ENCODE measurements at regions not wholly inside any gene's neighbourhood (a gene's known extent, or its start where the extent isn't known, plus 50 kb on each side); places are given as distances from the start of the nearest gene placed in this dataset.
A peak's percentile ranks its signal among the peaks of the same experiment; 100 is the strongest.

DNA sequence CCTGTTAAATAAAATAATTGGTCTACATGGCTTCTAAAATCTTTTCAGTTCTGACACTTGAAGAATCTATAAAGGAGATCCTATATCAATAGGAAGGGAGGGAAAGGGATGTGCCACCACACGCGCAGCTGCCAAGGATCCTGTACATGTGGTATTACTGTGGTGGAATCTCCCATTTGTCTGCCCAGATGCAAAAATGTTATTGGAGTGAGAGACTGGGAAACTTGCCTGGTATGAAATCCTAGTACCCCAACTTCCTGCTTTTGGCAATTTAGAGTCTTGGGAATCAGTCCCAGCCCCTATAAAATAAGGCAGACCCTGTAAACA, 81.9 kb upstream of the PICALM start:
- TF ChIP-seq CTCF (IDR thresholded peaks at IDR 0.05): no peak
- TF ChIP-seq POLR2A (IDR thresholded peaks at IDR 0.05): no peak
- Histone ChIP-seq H3K4me1 (peaks cover 0 to 37% (median 23%) of the 10 kb centered on the region in 12 donors), H3K4me3 (no peak overlapping the region), H3K27me3 (no peaks in the 10 kb centered on the region), H3K27ac (peak overlapping the region in 10 of 12 donors; percentile 0 to 70 (median 52)), H3K36me3 (no peaks in the 10 kb centered on the region), H3K9me3 (no peaks in the 10 kb centered on the region)
- intact Hi-C loops (cut with DNase I): loop anchor here in 1 of 10 donors (5.0 kb wide), 1 partner anchor 79 kb away; no protein-coding TSS in a partner anchor
- ATAC-seq (no peak), DNase-seq (no peak)
- 71 to 85% (median 76%) methylated on average over 2 of the region's 2 CpGs for WGBS, 4 donors

GRCh38 chr11:86149792-86150191, 80.9 kb upstream of the PICALM start:
- H3K9me3 ChIP-seq: no peaks in the 10 kb centered on the region
- DNase-seq: no peak
- H3K4me1 ChIP-seq: peaks cover 0 to 37% (median 24%) of the 10 kb centered on the region in 12 donors
- no peaks in the 10 kb centered on the region for H3K27me3 ChIP-seq
- 67 to 79% (median 70%) methylated on average over 2 of the region's 2 CpGs for WGBS, 4 donors
- TF ChIP-seq POLR2A (IDR thresholded peaks at IDR 0.05) (no peak), CTCF (IDR thresholded peaks at IDR 0.05) (no peak)
- no peaks in the 10 kb centered on the region for H3K36me3 ChIP-seq
- no peak overlapping the region for H3K4me3 ChIP-seq
- intact Hi-C loops (cut with DNase I): loop anchor here in 1 of 10 donors (5.0 kb wide), 1 partner anchor 77 kb away; no protein-coding TSS in a partner anchor
- H3K27ac ChIP-seq: peak overlapping the region in 3 of 12 donors; percentile 6 to 67 (median 16)
- ATAC-seq: no peak

GRCh38 chr11:86148345-86148747, 79.5 kb upstream of the PICALM start:
- ATAC-seq: no peak
- H3K9me3 ChIP-seq: no peaks in the 10 kb centered on the region
- WGBS, 4 donors: 85 to 99% (median 89%) methylated on average over 3 of the region's 3 CpGs
- no peaks in the 10 kb centered on the region for H3K36me3 ChIP-seq
- no peak overlapping the region for H3K4me3 ChIP-seq
- no peaks in the 10 kb centered on the region for H3K27me3 ChIP-seq
- no peak overlapping the region for H3K27ac ChIP-seq
- H3K4me1 ChIP-seq: peaks cover 0 to 46% (median 24%) of the 10 kb centered on the region in 12 donors
- no peak for DNase-seq
- TF ChIP-seq CTCF (IDR thresholded peaks at IDR 0.05) (no peak), POLR2A (IDR thresholded peaks at IDR 0.05) (no peak)
- intact Hi-C loops (cut with DNase I): no loop called here

GRCh38 chr11:86147004-86147403, 78.1 kb upstream of the PICALM start:
- Histone ChIP-seq H3K27me3 (no peaks in the 10 kb centered on the region), H3K9me3 (no peaks in the 10 kb centered on the region), H3K27ac (no peak overlapping the region), H3K36me3 (no peaks in the 10 kb centered on the region), H3K4me3 (no peak overlapping the region), H3K4me1 (peaks cover 0 to 53% (median 19%) of the 10 kb centered on the region in 12 donors)
- DNase-seq: no peak
- 85 to 94% (median 92%) methylated on average over 3 of the region's 3 CpGs for WGBS, 4 donors
- intact Hi-C loops (cut with DNase I): no loop called here
- TF ChIP-seq POLR2A (IDR thresholded peaks at IDR 0.05): no peak
- no peak for TF ChIP-seq CTCF (IDR thresholded peaks at IDR 0.05)
- ATAC-seq: no peak
